ENCODE measurements at regions not wholly inside any gene's neighbourhood (a gene's known extent, or its start where the extent isn't known, plus 50 kb on each side); places are given as distances from the start of the nearest gene placed in this dataset.

GRCh38 chr15:92316586-92317295 lies 76.9 kb upstream of the ST8SIA2 start:
- no peaks in the 10 kb centered on the region for H3K4me1 ChIP-seq (ENCODE audit: control extremely low read depth in 1 of 4, control insufficient read depth in 4 of 4, insufficient read depth in 4 of 4, low read length in 3 of 4)
- H3K36me3 ChIP-seq (ENCODE audit: control insufficient read depth in 4 of 4, insufficient read depth in 4 of 4, low read length in 3 of 4) = no peaks in the 10 kb centered on the region
- ChIA-PET POLR2A (interaction anchor here (0.6 kb wide), 1 partner anchor 1035 kb away, joined by 3 read pairs; no protein-coding TSS in a partner anchor), CTCF (interaction anchor here (0.8 kb wide), 1 partner anchor 38 kb away, joined by 3 read pairs; no protein-coding TSS in a partner anchor)
- H3K27ac ChIP-seq (ENCODE audit: insufficient read depth in 1 of 2, low read depth in 1 of 2, low read length in 2 of 2, poor library complexity in 1 of 2, severe bottlenecking in 2 of 2) = no peak overlapping the region
- WGBS (ENCODE audit: insufficient coverage) = 97% methylated on average over 13 of the region's 14 CpGs
- peak overlapping the region in 1 of 7 experiments; percentile 6 for H3K4me3 ChIP-seq (ENCODE audit: control insufficient read depth in 1 of 7, extremely low read depth in 1 of 7, insufficient read depth in 4 of 7, low read depth in 2 of 7, low read length in 6 of 7)
- DNase-seq = no peak
- H3K27me3 ChIP-seq (replicated peaks in 2 of 5; ENCODE audit: control insufficient read depth in 4 of 5, insufficient read depth in 5 of 5, low read length in 4 of 5) = peaks cover 0 to 3% (median 0%) of the 10 kb centered on the region in 5 experiments
- H3K9me3 ChIP-seq (ENCODE audit: control extremely low read depth in 1 of 5, control insufficient read depth in 4 of 5, insufficient read depth in 2 of 5, low read depth in 1 of 5, low read length in 4 of 5) = peaks cover 0 to 2% (median 0%) of the 10 kb centered on the region in 5 experiments

DNA sequence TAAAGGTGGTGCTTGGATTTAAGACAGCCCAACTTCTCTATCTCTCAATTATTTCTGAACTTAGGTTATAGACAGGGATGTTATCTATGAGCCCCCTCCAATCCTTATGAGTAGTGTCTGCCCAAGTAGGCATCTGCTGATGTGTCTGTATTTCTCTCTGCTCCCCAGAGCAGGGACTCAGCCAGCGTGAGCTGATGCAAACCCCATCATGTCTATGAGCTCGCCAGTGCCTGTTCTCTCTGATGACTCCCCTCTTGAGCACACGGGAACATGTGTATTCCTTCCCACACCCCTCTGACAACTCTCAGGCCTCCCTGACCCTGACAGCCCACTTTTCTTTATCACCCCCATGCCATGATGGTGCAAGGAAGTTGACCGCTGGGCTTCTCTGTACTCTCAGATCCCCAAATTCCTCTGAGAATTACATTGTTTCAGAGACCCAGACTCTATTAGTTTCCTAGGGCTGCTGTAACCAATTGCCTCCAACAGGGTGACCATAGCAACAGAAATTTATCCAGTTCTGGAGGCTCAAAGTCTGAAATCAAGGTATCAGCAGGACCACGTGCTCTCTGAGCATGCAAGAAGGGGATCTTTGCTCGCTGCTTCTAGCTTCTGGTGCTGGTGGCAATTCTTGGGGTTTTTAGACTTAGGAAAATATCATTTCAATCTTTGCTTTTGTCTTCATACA lies 73.5 kb upstream of the ST8SIA2 start:
- CTCF ChIA-PET = interaction anchor here (1.5 kb wide), 1 partner anchor 12 kb away, joined by 3 read pairs; no protein-coding TSS in a partner anchor
- no peak overlapping the region for H3K4me3 ChIP-seq (ENCODE audit: control insufficient read depth in 1 of 7, extremely low read depth in 1 of 7, insufficient read depth in 4 of 7, low read depth in 2 of 7, low read length in 6 of 7)
- H3K9me3 ChIP-seq (ENCODE audit: control extremely low read depth in 1 of 5, control insufficient read depth in 4 of 5, insufficient read depth in 2 of 5, low read depth in 1 of 5, low read length in 4 of 5) = no peaks in the 10 kb centered on the region
- DNase-seq = no peak
- WGBS (ENCODE audit: insufficient coverage) = 93% methylated on average over 5 of the region's 6 CpGs
- no peak overlapping the region for H3K27ac ChIP-seq (ENCODE audit: insufficient read depth in 1 of 2, low read depth in 1 of 2, low read length in 2 of 2, poor library complexity in 1 of 2, severe bottlenecking in 2 of 2)
- no peaks in the 10 kb centered on the region for H3K4me1 ChIP-seq (ENCODE audit: control extremely low read depth in 1 of 4, control insufficient read depth in 4 of 4, insufficient read depth in 4 of 4, low read length in 3 of 4)
- H3K36me3 ChIP-seq (ENCODE audit: control insufficient read depth in 4 of 4, insufficient read depth in 4 of 4, low read length in 3 of 4) = no peaks in the 10 kb centered on the region
- peaks cover 0 to 3% (median 0%) of the 10 kb centered on the region in 5 experiments for H3K27me3 ChIP-seq (replicated peaks in 2 of 5; ENCODE audit: control insufficient read depth in 4 of 5, insufficient read depth in 5 of 5, low read length in 4 of 5)
- POLR2A ChIA-PET = no interaction called here

- ChIA-PET CTCF (no interaction called here), POLR2A (no interaction called here)
- Histone ChIP-seq H3K4me3 (ENCODE audit: control insufficient read depth in 1 of 7, extremely low read depth in 1 of 7, insufficient read depth in 4 of 7, low read depth in 2 of 7, low read length in 6 of 7) (no peak overlapping the region), H3K9me3 (ENCODE audit: control extremely low read depth in 1 of 5, control insufficient read depth in 4 of 5, insufficient read depth in 2 of 5, low read depth in 1 of 5, low read length in 4 of 5) (no peaks in the 10 kb centered on the region), H3K36me3 (ENCODE audit: control insufficient read depth in 4 of 4, insufficient read depth in 4 of 4, low read length in 3 of 4) (no peaks in the 10 kb centered on the region), H3K27me3 (replicated peaks in 2 of 5; ENCODE audit: control insufficient read depth in 4 of 5, insufficient read depth in 5 of 5, low read length in 4 of 5) (peaks cover 0 to 3% (median 0%) of the 10 kb centered on the region in 5 experiments), H3K27ac (ENCODE audit: insufficient read depth in 1 of 2, low read depth in 1 of 2, low read length in 2 of 2, poor library complexity in 1 of 2, severe bottlenecking in 2 of 2) (no peak overlapping the region), H3K4me1 (ENCODE audit: control extremely low read depth in 1 of 4, control insufficient read depth in 4 of 4, insufficient read depth in 4 of 4, low read length in 3 of 4) (no peaks in the 10 kb centered on the region)
- DNase-seq = no peak
- WGBS (ENCODE audit: insufficient coverage) = 98% methylated on average over 9 of the region's 13 CpGs
Observed at GRCh38 chr15:92322566-92323355, 70.9 kb upstream of the ST8SIA2 start.

DNA sequence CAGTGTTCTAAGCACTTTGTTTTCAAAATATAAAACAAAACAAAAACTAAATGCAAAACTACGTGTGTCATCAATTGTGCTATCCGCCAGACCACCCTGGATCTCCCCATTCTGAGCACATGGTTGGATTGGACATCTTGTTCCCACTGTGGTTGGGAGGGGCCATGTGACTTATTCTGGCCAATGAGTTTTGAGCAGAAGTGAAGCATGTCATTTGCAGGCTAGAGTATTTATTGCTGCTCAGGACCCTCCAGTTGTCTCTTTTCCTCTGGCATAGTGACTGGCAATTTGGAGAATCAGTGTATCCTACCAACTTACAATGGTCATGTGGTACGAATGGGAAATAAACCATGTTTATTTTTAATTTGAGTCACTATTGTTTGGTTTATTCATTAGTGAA lies 70.2 kb upstream of the ST8SIA2 start:
- ChIA-PET CTCF (no interaction called here), POLR2A (no interaction called here)
- no peaks in the 10 kb centered on the region for H3K9me3 ChIP-seq (ENCODE audit: control extremely low read depth in 1 of 5, control insufficient read depth in 4 of 5, insufficient read depth in 2 of 5, low read depth in 1 of 5, low read length in 4 of 5)
- WGBS (ENCODE audit: insufficient coverage) = no CpG with 5 or more reads among the region's 3 CpGs
- H3K4me1 ChIP-seq (ENCODE audit: control extremely low read depth in 1 of 4, control insufficient read depth in 4 of 4, insufficient read depth in 4 of 4, low read length in 3 of 4) = no peaks in the 10 kb centered on the region
- H3K27ac ChIP-seq (ENCODE audit: insufficient read depth in 1 of 2, low read depth in 1 of 2, low read length in 2 of 2, poor library complexity in 1 of 2, severe bottlenecking in 2 of 2) = no peak overlapping the region
- no peak overlapping the region for H3K4me3 ChIP-seq (ENCODE audit: control insufficient read depth in 1 of 7, extremely low read depth in 1 of 7, insufficient read depth in 4 of 7, low read depth in 2 of 7, low read length in 6 of 7)
- H3K36me3 ChIP-seq (ENCODE audit: control insufficient read depth in 4 of 4, insufficient read depth in 4 of 4, low read length in 3 of 4) = no peaks in the 10 kb centered on the region
- H3K27me3 ChIP-seq (replicated peaks in 2 of 5; ENCODE audit: control insufficient read depth in 4 of 5, insufficient read depth in 5 of 5, low read length in 4 of 5) = peaks cover 0 to 1% (median 0%) of the 10 kb centered on the region in 5 experiments
- no peak for DNase-seq

DNA sequence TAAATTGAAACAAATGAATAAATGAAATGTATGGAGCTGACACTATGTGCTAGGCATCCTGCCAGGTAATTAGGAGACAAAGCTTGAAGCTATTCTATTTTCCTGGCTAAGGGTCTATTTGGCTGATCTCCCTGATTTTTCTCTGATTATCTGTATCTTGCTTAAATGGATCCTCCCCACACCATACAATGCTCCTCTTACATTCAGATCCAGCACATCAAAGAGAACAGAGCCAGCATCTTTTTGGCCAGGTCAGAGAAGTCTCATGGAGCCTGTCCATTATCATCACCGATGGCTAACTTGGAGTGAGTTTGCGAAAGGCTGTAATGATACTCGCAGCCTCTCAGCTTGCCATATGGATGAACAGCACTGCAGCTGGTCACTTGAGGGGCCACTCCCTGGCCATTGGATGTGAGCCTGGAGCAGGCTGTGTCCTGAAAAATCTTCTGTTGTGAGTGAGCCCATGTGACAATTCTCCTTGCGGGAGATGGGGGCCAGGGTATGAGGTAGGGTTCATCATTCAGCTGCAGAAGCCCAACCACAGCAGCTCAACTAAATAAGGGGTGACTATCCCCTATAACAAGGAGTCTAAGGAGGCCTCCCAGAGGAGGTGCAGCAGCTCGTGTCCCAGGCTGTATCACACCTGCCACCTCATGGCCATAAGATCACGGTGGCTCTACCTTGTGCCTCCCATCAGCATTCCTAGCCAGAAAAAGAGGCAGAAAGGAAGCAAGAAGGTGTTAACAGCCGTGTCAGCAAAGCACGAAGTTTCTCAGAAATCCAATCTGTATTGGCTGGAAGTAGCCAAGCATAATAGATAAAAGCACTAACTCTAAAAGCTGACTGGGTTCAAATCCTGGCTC lies 69.3 kb upstream of the ST8SIA2 start:
- WGBS (ENCODE audit: insufficient coverage) = 92% methylated on average over 6 of the region's 8 CpGs
- DNase-seq = no peak
- H3K9me3 ChIP-seq (ENCODE audit: control extremely low read depth in 1 of 5, control insufficient read depth in 4 of 5, insufficient read depth in 2 of 5, low read depth in 1 of 5, low read length in 4 of 5) = no peaks in the 10 kb centered on the region
- no peaks in the 10 kb centered on the region for H3K4me1 ChIP-seq (ENCODE audit: control extremely low read depth in 1 of 4, control insufficient read depth in 4 of 4, insufficient read depth in 4 of 4, low read length in 3 of 4)
- ChIA-PET CTCF (no interaction called here), POLR2A (interaction anchor here (0.6 kb wide), 1 partner anchor 881 kb away, joined by 3 read pairs; no protein-coding TSS in a partner anchor)
- no peak overlapping the region for H3K27ac ChIP-seq (ENCODE audit: insufficient read depth in 1 of 2, low read depth in 1 of 2, low read length in 2 of 2, poor library complexity in 1 of 2, severe bottlenecking in 2 of 2)
- peaks cover 0 to 1% (median 0%) of the 10 kb centered on the region in 5 experiments for H3K27me3 ChIP-seq (replicated peaks in 2 of 5; ENCODE audit: control insufficient read depth in 4 of 5, insufficient read depth in 5 of 5, low read length in 4 of 5)
- H3K36me3 ChIP-seq (ENCODE audit: control insufficient read depth in 4 of 4, insufficient read depth in 4 of 4, low read length in 3 of 4) = no peaks in the 10 kb centered on the region
- H3K4me3 ChIP-seq (ENCODE audit: control insufficient read depth in 1 of 7, extremely low read depth in 1 of 7, insufficient read depth in 4 of 7, low read depth in 2 of 7, low read length in 6 of 7) = no peak overlapping the region

DNA sequence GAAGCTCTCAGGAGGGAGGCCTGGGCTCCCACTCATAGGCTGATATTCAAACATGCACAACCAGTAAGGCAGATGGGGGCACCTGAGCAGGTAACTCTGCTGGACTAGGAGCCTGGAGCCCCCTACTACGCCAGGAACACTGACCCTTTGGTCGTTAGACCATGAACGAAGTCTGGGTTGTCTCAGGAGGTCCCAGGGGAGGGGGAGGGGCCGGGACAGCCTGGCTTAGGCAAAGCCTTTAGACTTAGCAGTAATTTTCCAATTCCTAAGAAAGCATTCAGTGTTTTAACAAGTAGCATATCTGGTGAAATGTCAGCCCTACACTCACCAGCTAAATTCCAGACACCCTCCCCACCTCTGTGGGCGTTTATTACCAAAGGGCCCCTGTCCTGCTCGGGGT lies 67.4 kb upstream of the ST8SIA2 start:
- Histone ChIP-seq H3K4me3 (ENCODE audit: control insufficient read depth in 1 of 7, extremely low read depth in 1 of 7, insufficient read depth in 4 of 7, low read depth in 2 of 7, low read length in 6 of 7) (no peak overlapping the region), H3K36me3 (ENCODE audit: control insufficient read depth in 4 of 4, insufficient read depth in 4 of 4, low read length in 3 of 4) (no peaks in the 10 kb centered on the region), H3K4me1 (ENCODE audit: control extremely low read depth in 1 of 4, control insufficient read depth in 4 of 4, insufficient read depth in 4 of 4, low read length in 3 of 4) (no peaks in the 10 kb centered on the region), H3K27me3 (replicated peaks in 2 of 5; ENCODE audit: control insufficient read depth in 4 of 5, insufficient read depth in 5 of 5, low read length in 4 of 5) (no peaks in the 10 kb centered on the region), H3K9me3 (ENCODE audit: control extremely low read depth in 1 of 5, control insufficient read depth in 4 of 5, insufficient read depth in 2 of 5, low read depth in 1 of 5, low read length in 4 of 5) (no peaks in the 10 kb centered on the region), H3K27ac (ENCODE audit: insufficient read depth in 1 of 2, low read depth in 1 of 2, low read length in 2 of 2, poor library complexity in 1 of 2, severe bottlenecking in 2 of 2) (no peak overlapping the region)
- 72% methylated on average over 3 of the region's 6 CpGs for WGBS (ENCODE audit: insufficient coverage)
- ChIA-PET CTCF (no interaction called here), POLR2A (no interaction called here)
- no peak for DNase-seq
